ENCODE measurements at regions not wholly inside any gene's neighbourhood (a gene's known extent, or its start where the extent isn't known, plus 50 kb on each side); places are given as distances from the start of the nearest gene placed in this dataset.

- no peak for DNase-seq
- in situ Hi-C loops (cut with MboI; ENCODE audit: low pct_unique_long_range_greater_than_20kb, low sequenced_read_pairs) = no loop called here
These were observed 281.1 kb downstream of the MBD2 start for GRCh38 chr18:53943326-53943860.

- DNase-seq = no peak
- in situ Hi-C loops (cut with MboI; ENCODE audit: low pct_unique_long_range_greater_than_20kb, low sequenced_read_pairs) = no loop called here
These were observed 282.7 kb downstream of the MBD2 start for GRCh38 chr18:53941601-53942338.

GRCh38 chr18:53937037-53937436 is 287.4 kb downstream of the MBD2 start:
- in situ Hi-C loops (cut with MboI; ENCODE audit: low pct_unique_long_range_greater_than_20kb, low sequenced_read_pairs) = no loop called here
- no peak for DNase-seq

GRCh38 chr18:53935803-53936202 is 288.7 kb downstream of the MBD2 start:
- in situ Hi-C loops (cut with MboI; ENCODE audit: low pct_unique_long_range_greater_than_20kb, low sequenced_read_pairs) = no loop called here
- no peak for DNase-seq

GRCh38 chr18:53935399-53935798 is 289.1 kb downstream of the MBD2 start:
- in situ Hi-C loops (cut with MboI; ENCODE audit: low pct_unique_long_range_greater_than_20kb, low sequenced_read_pairs) = no loop called here
- DNase-seq = no peak

GRCh38 chr18:53920312-53921075 is 304.0 kb downstream of the MBD2 start:
- DNase-seq = no peak
- in situ Hi-C loops (cut with MboI; ENCODE audit: low pct_unique_long_range_greater_than_20kb, low sequenced_read_pairs) = no loop called here

GRCh38 chr18:53918091-53918490 is 306.4 kb downstream of the MBD2 start:
- no peak for DNase-seq
- in situ Hi-C loops (cut with MboI; ENCODE audit: low pct_unique_long_range_greater_than_20kb, low sequenced_read_pairs) = no loop called here

GRCh38 chr18:53911200-53911599 is 313.3 kb downstream of the MBD2 start:
- DNase-seq = no peak
- in situ Hi-C loops (cut with MboI; ENCODE audit: low pct_unique_long_range_greater_than_20kb, low sequenced_read_pairs) = no loop called here

GRCh38 chr18:53909668-53910067 is 314.8 kb downstream of the MBD2 start:
- in situ Hi-C loops (cut with MboI; ENCODE audit: low pct_unique_long_range_greater_than_20kb, low sequenced_read_pairs) = no loop called here

GRCh38 chr18:53907921-53908320 is 316.5 kb downstream of the MBD2 start:
- in situ Hi-C loops (cut with MboI; ENCODE audit: low pct_unique_long_range_greater_than_20kb, low sequenced_read_pairs) = no loop called here
- DNase-seq = no peak

More at GRCh38 chr18:53909668-53910067, 314.8 kb downstream of the MBD2 start:
- DNase-seq = peak; percentile 39

GRCh38 chr18:53906681-53907080 is 317.8 kb downstream of the MBD2 start:
- in situ Hi-C loops (cut with MboI; ENCODE audit: low pct_unique_long_range_greater_than_20kb, low sequenced_read_pairs) = no loop called here
- DNase-seq = no peak

GRCh38 chr18:53894675-53895442 is 329.6 kb downstream of the MBD2 start:
- in situ Hi-C loops (cut with MboI; ENCODE audit: low pct_unique_long_range_greater_than_20kb, low sequenced_read_pairs) = no loop called here

GRCh38 chr18:53887447-53887846 is 337.0 kb downstream of the MBD2 start:
- in situ Hi-C loops (cut with MboI; ENCODE audit: low pct_unique_long_range_greater_than_20kb, low sequenced_read_pairs) = no loop called here
- no peak for DNase-seq

More at GRCh38 chr18:53894675-53895442, 329.6 kb downstream of the MBD2 start:
- no peak for DNase-seq

GRCh38 chr18:53886058-53886457 is 338.4 kb downstream of the MBD2 start:
- no peak for DNase-seq
- in situ Hi-C loops (cut with MboI; ENCODE audit: low pct_unique_long_range_greater_than_20kb, low sequenced_read_pairs) = no loop called here

- no peak for DNase-seq
- in situ Hi-C loops (cut with MboI; ENCODE audit: low pct_unique_long_range_greater_than_20kb, low sequenced_read_pairs) = no loop called here
These were observed 340.7 kb downstream of the MBD2 start for GRCh38 chr18:53883771-53884170.

- DNase-seq = no peak
These were observed 350.4 kb downstream of the MBD2 start for GRCh38 chr18:53874103-53874502.

GRCh38 chr18:53864770-53865169 is 359.7 kb downstream of the MBD2 start:
- DNase-seq = no peak
- in situ Hi-C loops (cut with MboI; ENCODE audit: low pct_unique_long_range_greater_than_20kb, low sequenced_read_pairs) = no loop called here

More at GRCh38 chr18:53874103-53874502, 350.4 kb downstream of the MBD2 start:
- in situ Hi-C loops (cut with MboI; ENCODE audit: low pct_unique_long_range_greater_than_20kb, low sequenced_read_pairs) = no loop called here

GRCh38 chr18:53862921-53863320 is 361.5 kb downstream of the MBD2 start:
- in situ Hi-C loops (cut with MboI; ENCODE audit: low pct_unique_long_range_greater_than_20kb, low sequenced_read_pairs) = no loop called here
- no peak for DNase-seq

- in situ Hi-C loops (cut with MboI; ENCODE audit: low pct_unique_long_range_greater_than_20kb, low sequenced_read_pairs) = no loop called here
- no peak for DNase-seq
These were observed 363.3 kb downstream of the MBD2 start for GRCh38 chr18:53861185-53861584.

- in situ Hi-C loops (cut with MboI; ENCODE audit: low pct_unique_long_range_greater_than_20kb, low sequenced_read_pairs) = no loop called here
- no peak for DNase-seq
These were observed 364.7 kb downstream of the MBD2 start for GRCh38 chr18:53859764-53860163.
